ENCODE measurements at regions not wholly inside any gene's neighbourhood (a gene's known extent, or its start where the extent isn't known, plus 50 kb on each side); places are given as distances from the start of the nearest gene placed in this dataset.

- TF ChIP-seq POLR2A (IDR thresholded peaks at IDR 0.05; ENCODE audit: low read length) (no peak), GATA1 (IDR thresholded peaks at IDR 0.05; ENCODE audit: low read depth, low read length) (no peak)
- no peak for DNase-seq
Measured at GRCh38 chr4:63814171-63814964, 594.9 kb downstream of the TECRL start.

- no peak for DNase-seq
- TF ChIP-seq POLR2A (IDR thresholded peaks at IDR 0.05; ENCODE audit: low read length): no peak
- no peak for TF ChIP-seq GATA1 (IDR thresholded peaks at IDR 0.05; ENCODE audit: low read depth, low read length)
Measured at GRCh38 chr4:63799166-63799565, 610.1 kb downstream of the TECRL start.

- DNase-seq: no peak
- TF ChIP-seq GATA1 (IDR thresholded peaks at IDR 0.05; ENCODE audit: low read depth, low read length): no peak
Measured at GRCh38 chr4:63795301-63795700, 613.9 kb downstream of the TECRL start.

- TF ChIP-seq GATA1 (IDR thresholded peaks at IDR 0.05; ENCODE audit: low read depth, low read length) (no peak), POLR2A (IDR thresholded peaks at IDR 0.05; ENCODE audit: low read length) (no peak)
- no peak for DNase-seq
Measured at GRCh38 chr4:63790377-63790776, 618.9 kb downstream of the TECRL start.

GRCh38 chr4:63788271-63788670 is 621.0 kb downstream of the TECRL start:
- TF ChIP-seq POLR2A (IDR thresholded peaks at IDR 0.05; ENCODE audit: low read length) (no peak), GATA1 (IDR thresholded peaks at IDR 0.05; ENCODE audit: low read depth, low read length) (no peak)
- no peak for DNase-seq

- no peak for DNase-seq
- TF ChIP-seq GATA1 (IDR thresholded peaks at IDR 0.05; ENCODE audit: low read depth, low read length) (no peak), POLR2A (IDR thresholded peaks at IDR 0.05; ENCODE audit: low read length) (no peak)
Measured at GRCh38 chr4:63787326-63787725, 621.9 kb downstream of the TECRL start.

GRCh38 chr4:63786171-63786570 is 623.1 kb downstream of the TECRL start:
- TF ChIP-seq POLR2A (IDR thresholded peaks at IDR 0.05; ENCODE audit: low read length) (no peak), GATA1 (IDR thresholded peaks at IDR 0.05; ENCODE audit: low read depth, low read length) (no peak)
- DNase-seq: no peak

GRCh38 chr4:63784822-63785221 is 624.4 kb downstream of the TECRL start:
- no peak for DNase-seq
- no peak for TF ChIP-seq POLR2A (IDR thresholded peaks at IDR 0.05; ENCODE audit: low read length)
- no peak for TF ChIP-seq GATA1 (IDR thresholded peaks at IDR 0.05; ENCODE audit: low read depth, low read length)

- TF ChIP-seq POLR2A (IDR thresholded peaks at IDR 0.05; ENCODE audit: low read length) (no peak), GATA1 (IDR thresholded peaks at IDR 0.05; ENCODE audit: low read depth, low read length) (no peak)
- DNase-seq: no peak
Measured at GRCh38 chr4:63777601-63778000, 631.6 kb downstream of the TECRL start.

GRCh38 chr4:63764400-63764799 is 644.9 kb downstream of the TECRL start:
- no peak for DNase-seq

GRCh38 chr4:63757929-63758328 is 651.3 kb downstream of the TECRL start:
- no peak for DNase-seq
- TF ChIP-seq POLR2A (IDR thresholded peaks at IDR 0.05; ENCODE audit: low read length) (no peak), GATA1 (IDR thresholded peaks at IDR 0.05; ENCODE audit: low read depth, low read length) (no peak)

More at GRCh38 chr4:63764400-63764799, 644.9 kb downstream of the TECRL start:
- no peak for TF ChIP-seq POLR2A (IDR thresholded peaks at IDR 0.05; ENCODE audit: low read length)
- no peak for TF ChIP-seq GATA1 (IDR thresholded peaks at IDR 0.05; ENCODE audit: low read depth, low read length)

- no peak for TF ChIP-seq POLR2A (IDR thresholded peaks at IDR 0.05; ENCODE audit: low read length)
- no peak for TF ChIP-seq GATA1 (IDR thresholded peaks at IDR 0.05; ENCODE audit: low read depth, low read length)
- no peak for DNase-seq
Measured at GRCh38 chr4:63742882-63743281, 666.4 kb downstream of the TECRL start.

GRCh38 chr4:63729519-63729918 is 679.7 kb downstream of the TECRL start:
- TF ChIP-seq GATA1 (IDR thresholded peaks at IDR 0.05; ENCODE audit: low read depth, low read length): no peak
- no peak for TF ChIP-seq POLR2A (IDR thresholded peaks at IDR 0.05; ENCODE audit: low read length)
- no peak for DNase-seq

- TF ChIP-seq GATA1 (IDR thresholded peaks at IDR 0.05; ENCODE audit: low read depth, low read length): no peak
- no peak for TF ChIP-seq POLR2A (IDR thresholded peaks at IDR 0.05; ENCODE audit: low read length)
- no peak for DNase-seq
Measured at GRCh38 chr4:63728480-63729177, 680.6 kb downstream of the TECRL start.

- TF ChIP-seq POLR2A (IDR thresholded peaks at IDR 0.05; ENCODE audit: low read length): no peak
- no peak for TF ChIP-seq GATA1 (IDR thresholded peaks at IDR 0.05; ENCODE audit: low read depth, low read length)
- no peak for DNase-seq
Measured at GRCh38 chr4:63717384-63717783, 691.9 kb downstream of the TECRL start.

All from erythroblast (primary cell).